ENCODE measurements at regions not wholly inside any gene's neighbourhood (a gene's known extent, or its start where the extent isn't known, plus 50 kb on each side); places are given as distances from the start of the nearest gene placed in this dataset.

DNA sequence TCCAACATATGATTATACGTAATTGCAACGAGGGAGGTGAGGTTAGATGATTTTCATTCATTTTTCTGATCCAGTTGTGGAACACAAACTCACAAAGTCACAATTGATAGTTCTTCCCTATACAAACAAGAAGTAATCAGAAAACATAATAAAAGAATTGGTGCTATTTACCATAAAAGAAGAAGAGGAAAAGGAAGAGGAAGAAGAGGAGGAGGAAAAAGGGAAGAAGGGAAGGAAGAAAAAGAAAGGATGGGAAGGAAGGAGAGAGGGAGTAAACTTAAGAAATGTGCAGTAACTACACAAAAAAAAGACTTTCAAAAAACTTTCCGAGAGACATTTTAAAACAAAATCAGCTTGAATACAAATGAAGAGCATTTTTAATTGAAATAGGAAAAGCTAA lies 65.0 kb downstream of the CCDC71L start:
- no peak for TF ChIP-seq CTCF (optimal IDR thresholded peaks at IDR 0.05 in 1 of 3, IDR thresholded peaks at IDR 0.05 in 1 of 3, conservative IDR thresholded peaks at IDR 0.05 in 1 of 3; ENCODE audit: extremely low read depth in 1 of 3, insufficient read depth in 2 of 3, low read length in 3 of 3)
- no peak for TF ChIP-seq EZH2 (IDR thresholded peaks at IDR 0.05; ENCODE audit: low read length)
